OCI-M2 (cell line): ENCODE measurements at regions not wholly inside any gene's neighbourhood (a gene's known extent, or its start where the extent isn't known, plus 50 kb on each side); places are given as distances from the start of the nearest gene placed in this dataset.
"Not testable (repeated sequence)": the region's sequence is repeated elsewhere in the genome, so short reads cannot be mapped to it uniquely, and the experiment has no call there.

Experiments
- DNase-seq: peaks from one replicate; lab custom pipeline; 2025; ENCODE audit not compliant: unreplicated experiment; lab: John Stamatoyannopoulos, UW

- DNase-seq = no peak
Measured at GRCh38 chr14:98906123-98906995, 365.6 kb downstream of the BCL11B start.

- DNase-seq = no peak
Measured at GRCh38 chr14:98907271-98907670, 364.7 kb downstream of the BCL11B start.

- DNase-seq = no peak
Measured at GRCh38 chr14:98908050-98908449, 363.9 kb downstream of the BCL11B start.

- no peak for DNase-seq
Measured at GRCh38 chr14:98909251-98909944, 362.6 kb downstream of the BCL11B start.

GRCh38 chr14:98910061-98910460, 361.9 kb downstream of the BCL11B start:
- no peak for DNase-seq

- no peak for DNase-seq
Measured at GRCh38 chr14:98912655-98913054, 359.3 kb downstream of the BCL11B start.

- no peak for DNase-seq
Measured at GRCh38 chr14:98913967-98914650, 357.9 kb downstream of the BCL11B start.

GRCh38 chr14:98914942-98915341, 357.1 kb downstream of the BCL11B start:
- DNase-seq = no peak

GRCh38 chr14:98915625-98916024, 356.4 kb downstream of the BCL11B start:
- no peak for DNase-seq

- no peak for DNase-seq
Measured at GRCh38 chr14:98916036-98916435, 356.0 kb downstream of the BCL11B start.

- DNase-seq = no peak
Measured at GRCh38 chr14:98916476-98916875, 355.5 kb downstream of the BCL11B start.

- DNase-seq = no peak
Measured at GRCh38 chr14:98919434-98919833, 352.6 kb downstream of the BCL11B start.

- not testable (repeated sequence) for DNase-seq
Measured at GRCh38 chr14:98921306-98921705, 350.7 kb downstream of the BCL11B start.

GRCh38 chr14:98923596-98923995, 348.4 kb downstream of the BCL11B start:
- DNase-seq = no peak

GRCh38 chr14:98924046-98924445, 348.0 kb downstream of the BCL11B start:
- DNase-seq = no peak

- DNase-seq = no peak
Measured at GRCh38 chr14:98925354-98926040, 346.5 kb downstream of the BCL11B start.

- DNase-seq = no peak
Measured at GRCh38 chr14:98926146-98926545, 345.9 kb downstream of the BCL11B start.

GRCh38 chr14:98926801-98927200, 345.2 kb downstream of the BCL11B start:
- no peak for DNase-seq

- no peak for DNase-seq
Measured at GRCh38 chr14:98927986-98928385, 344.0 kb downstream of the BCL11B start.

- no peak for DNase-seq
Measured at GRCh38 chr14:98928418-98928817, 343.6 kb downstream of the BCL11B start.

- DNase-seq = no peak
Measured at GRCh38 chr14:98931126-98931525, 340.9 kb downstream of the BCL11B start.
